GM12892 (cell line): ENCODE measurements at regions not wholly inside any gene's neighbourhood (a gene's known extent, or its start where the extent isn't known, plus 50 kb on each side); places are given as distances from the start of the nearest gene placed in this dataset.

Experiments
- POLR2A ChIP-seq: IDR thresholded peaks from 2 replicates; pipeline ENCODE4 v1.6.1; 2011; ENCODE audit warnings: low read depth, low read length, control low read depth
- POLR2AphosphoS5 ChIP-seq: IDR thresholded peaks from 2 replicates; pipeline ENCODE4 v1.6.1; 2011; ENCODE audit warnings: low read depth, low read length, control low read depth

DNA sequence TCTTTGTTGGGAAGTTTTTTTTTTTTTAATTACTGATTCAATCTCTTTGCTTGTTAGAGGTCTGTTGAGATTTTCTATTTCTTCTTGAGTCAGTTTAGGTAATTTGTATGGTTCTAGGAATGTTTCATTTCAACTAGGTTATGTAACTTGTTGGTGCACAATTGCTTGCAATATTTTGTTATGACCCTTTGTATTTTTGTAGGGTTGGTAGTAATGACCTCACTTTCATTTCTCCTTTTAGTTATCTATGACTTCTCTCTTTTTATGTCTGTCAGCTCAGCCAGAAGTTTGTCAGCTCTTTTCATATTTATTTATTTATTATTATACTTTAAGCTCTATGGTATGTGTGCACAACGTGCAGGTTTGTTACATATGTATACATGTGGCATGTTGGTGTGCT lies 51.1 kb upstream of the SLC24A3 start:
- TF ChIP-seq POLR2A = no peak
- no peak for TF ChIP-seq POLR2AphosphoS5
